ENCODE measurements at regions not wholly inside any gene's neighbourhood (a gene's known extent, or its start where the extent isn't known, plus 50 kb on each side); places are given as distances from the start of the nearest gene placed in this dataset.
A peak's percentile ranks its signal among the peaks of the same experiment; 100 is the strongest.
"Not testable (repeated sequence)": the region's sequence is repeated elsewhere in the genome, so short reads cannot be mapped to it uniquely, and the experiment has no call there.

GRCh38 chr17:63265526-63265925, 180.6 kb downstream of the CYB561 start:
- no peak for DNase-seq

DNA sequence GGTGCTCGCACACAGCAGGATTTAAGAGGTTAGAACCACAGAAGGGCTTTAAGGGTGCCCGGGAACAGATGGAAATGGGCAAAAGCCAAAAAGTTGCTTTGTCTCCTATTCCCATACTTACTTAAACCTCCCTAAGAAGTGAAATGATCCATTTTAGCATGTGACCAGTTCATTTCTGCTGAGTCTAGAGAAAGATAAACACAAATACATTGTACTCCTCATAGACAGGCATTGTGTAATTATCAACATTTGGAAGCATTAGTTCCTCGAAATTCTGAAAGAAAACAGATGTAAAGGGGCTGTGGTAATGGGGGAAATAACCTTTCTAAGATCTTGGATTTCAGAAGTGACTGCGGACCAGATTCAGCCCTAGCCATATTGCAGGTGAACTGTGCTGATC, 178.3 kb downstream of the CYB561 start:
- no peak for DNase-seq

DNA sequence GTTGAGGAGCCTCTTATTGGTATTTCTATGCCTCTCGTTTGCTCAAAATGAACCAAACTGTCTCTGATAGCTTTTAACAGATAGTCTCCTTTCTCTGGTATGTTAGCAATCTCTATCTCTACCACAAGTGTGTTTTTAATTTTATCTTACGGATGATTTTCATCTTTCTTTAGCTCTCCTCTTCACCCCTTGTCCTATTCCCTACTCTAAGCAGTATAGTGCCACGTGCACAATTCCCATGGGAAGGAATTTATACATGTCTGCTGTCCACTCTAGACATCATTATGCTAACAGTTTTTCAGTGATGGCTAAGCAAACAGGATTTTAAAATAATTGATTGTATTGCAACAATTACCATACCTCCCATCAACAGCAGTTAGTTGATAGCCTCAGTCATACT, 177.3 kb downstream of the CYB561 start:
- DNase-seq = no peak

DNA sequence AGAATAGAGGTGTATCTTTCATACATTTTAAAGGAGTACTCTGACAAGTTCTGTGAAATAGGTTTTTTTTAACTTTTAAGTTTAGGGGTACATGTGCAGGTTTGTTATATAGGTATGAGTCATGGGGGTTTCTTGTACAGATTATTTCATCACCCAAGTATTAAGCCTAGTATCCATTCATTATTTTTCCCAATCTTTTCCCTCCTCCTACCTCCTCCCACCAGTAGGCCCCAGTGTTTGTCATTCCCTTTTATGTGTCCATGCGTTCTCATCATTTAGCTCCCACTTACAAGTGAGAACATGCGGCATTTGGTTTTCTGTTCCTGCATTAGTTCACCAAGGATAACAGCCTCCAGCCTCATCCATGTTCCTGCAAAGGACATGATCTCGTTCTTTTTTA, 175.5 kb downstream of the CYB561 start:
- DNase-seq = no peak

- no peak for DNase-seq
Measured at GRCh38 chr17:63274146-63274545, 172.0 kb downstream of the CYB561 start.

GRCh38 chr17:63275318-63275970, 170.7 kb downstream of the CYB561 start:
- peak; percentile 22 for DNase-seq

- DNase-seq = no peak
Measured at GRCh38 chr17:63275971-63276745, 169.9 kb downstream of the CYB561 start.

GRCh38 chr17:63276821-63277220, 169.3 kb downstream of the CYB561 start:
- DNase-seq = no peak

GRCh38 chr17:63277629-63278028, 168.5 kb downstream of the CYB561 start:
- no peak for DNase-seq

- DNase-seq = no peak
Measured at GRCh38 chr17:63278728-63279442, 167.2 kb downstream of the CYB561 start.

GRCh38 chr17:63279498-63280230, 166.4 kb downstream of the CYB561 start:
- DNase-seq = no peak

DNA sequence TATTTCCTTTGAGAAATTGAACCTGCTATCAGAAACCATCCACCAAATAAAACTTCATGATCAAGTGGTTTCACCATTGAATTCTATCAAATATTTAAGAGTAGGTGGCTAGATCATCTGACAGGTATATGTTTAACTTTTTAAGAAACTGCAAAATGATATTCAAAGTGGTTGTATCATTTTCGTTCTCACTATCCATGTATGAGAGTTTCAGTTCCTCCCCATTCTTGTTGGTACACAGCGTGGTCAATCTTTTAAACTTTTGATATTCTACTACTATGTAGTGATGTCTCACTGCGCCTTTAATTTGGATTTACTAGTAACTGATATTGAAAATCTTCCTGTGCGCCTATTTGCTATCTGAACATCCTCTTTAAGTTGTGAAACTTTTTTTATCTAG, 163.7 kb downstream of the CYB561 start:
- DNase-seq = no peak

DNA sequence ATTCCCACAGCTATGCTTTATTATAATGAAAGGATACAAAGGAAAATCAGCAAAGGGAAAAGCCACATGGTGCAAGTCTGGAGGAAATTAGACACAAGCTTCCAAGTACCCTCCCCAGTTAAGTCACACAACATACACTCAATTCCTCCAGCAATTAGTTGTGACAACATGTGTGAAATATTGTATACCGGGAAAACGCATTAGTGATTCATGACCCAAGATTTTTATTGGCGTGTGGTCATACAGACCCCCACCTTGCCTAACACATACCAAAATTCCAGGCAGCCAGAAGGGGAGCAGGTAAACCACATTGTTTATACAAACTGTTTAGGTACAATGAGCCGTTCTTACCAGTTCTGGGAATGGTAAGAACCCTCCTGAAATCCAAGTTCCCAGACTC, 160.6 kb downstream of the CYB561 start:
- no peak for DNase-seq

- DNase-seq = no peak
Measured at GRCh38 chr17:63286254-63286653, 159.9 kb downstream of the CYB561 start.

DNA sequence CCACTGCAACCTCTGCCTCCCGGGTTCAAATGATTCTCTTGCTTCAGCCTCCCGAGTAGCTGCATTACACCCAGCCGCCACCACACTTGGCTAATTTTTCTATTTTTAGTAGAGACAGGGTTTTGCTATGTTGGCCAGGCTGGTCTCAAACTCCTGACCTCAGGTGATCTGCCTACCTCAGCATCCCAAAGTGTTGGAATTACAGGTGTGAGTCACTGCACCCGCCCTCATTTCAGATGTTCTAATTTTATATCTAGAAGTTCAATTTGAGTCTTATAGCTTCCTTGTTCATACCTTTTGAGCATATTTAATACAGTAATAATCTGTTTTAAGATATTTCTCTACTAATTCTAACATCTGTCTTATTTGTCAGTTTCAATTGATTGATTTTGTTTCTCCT, 159.1 kb downstream of the CYB561 start:
- not testable (repeated sequence) for DNase-seq

DNA sequence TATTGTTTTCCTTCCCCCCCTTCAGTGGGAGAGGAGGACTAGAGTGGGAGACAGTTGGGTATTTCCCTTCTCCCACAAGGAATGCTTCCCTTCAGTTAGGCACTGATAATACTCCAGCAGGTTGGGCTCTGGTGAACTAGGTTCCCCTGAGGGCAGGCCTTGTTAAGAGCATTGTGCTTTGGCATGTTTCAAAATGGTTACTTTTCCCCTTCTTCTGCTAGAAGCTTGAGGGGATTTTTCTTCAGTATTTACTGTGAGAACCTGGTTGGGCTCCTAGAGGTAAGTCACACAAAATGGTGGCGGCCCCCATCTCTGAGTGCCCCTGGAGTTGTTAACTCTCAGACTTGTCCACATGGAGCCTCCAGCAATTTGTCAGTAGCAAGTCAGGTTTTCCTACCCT, 156.2 kb downstream of the CYB561 start:
- DNase-seq = no peak

DNA sequence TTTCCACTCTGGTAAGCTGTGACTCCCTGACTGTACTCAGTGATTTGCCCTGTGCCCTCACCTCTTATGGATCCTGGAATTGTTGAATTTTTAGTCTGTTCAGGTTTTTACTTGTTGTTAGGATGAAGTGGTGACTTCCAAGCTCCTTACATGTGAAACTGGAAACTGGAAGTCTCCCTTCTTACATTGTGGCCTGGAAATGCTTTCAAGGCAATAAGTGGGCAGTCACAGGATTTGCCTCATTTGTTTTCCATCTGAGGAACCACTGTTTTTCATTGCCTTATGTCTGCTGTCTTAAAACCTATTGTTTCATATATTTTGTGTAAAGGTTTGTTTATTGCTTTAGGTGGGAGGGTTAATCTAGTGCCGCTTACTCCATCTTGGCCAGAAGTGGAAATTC, 155.8 kb downstream of the CYB561 start:
- DNase-seq = no peak

DNA sequence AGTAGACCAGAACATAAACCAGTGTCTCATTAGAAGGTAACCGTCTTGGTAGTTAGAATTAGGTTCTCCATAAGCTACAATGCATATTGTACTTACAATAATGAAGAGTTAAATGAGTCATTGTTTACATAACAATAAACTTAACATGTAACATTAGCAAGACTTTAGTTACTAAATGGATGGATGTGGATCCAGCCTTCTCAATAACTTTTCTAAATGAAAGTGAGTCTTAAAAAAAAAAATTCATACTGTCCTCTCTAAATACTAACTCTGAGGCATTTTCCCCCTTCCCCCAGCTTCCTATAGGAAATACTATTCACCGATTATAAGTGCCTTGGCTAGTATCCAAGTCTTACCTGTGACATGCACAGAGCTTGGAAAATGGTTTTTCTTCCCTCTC, 155.3 kb downstream of the CYB561 start:
- DNase-seq = no peak

DNA sequence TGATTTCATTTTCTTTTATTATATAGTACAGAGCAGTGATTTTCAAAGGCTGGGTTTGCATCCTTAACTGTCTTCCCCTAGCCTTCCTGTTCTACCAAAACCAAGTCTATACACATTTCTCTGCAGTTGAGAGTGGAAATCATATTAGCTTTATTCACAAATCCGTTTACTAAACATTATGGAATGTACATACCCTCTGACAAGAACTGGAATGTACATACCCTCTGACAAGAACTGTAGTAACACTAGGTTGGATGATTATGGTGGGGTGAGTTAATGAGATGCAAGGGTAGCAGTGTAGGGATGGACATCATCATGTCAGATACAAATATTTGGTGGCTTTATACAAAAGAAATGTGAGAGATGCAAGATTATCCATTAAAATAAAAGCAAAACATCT, 154.8 kb downstream of the CYB561 start:
- no peak for DNase-seq

DNA sequence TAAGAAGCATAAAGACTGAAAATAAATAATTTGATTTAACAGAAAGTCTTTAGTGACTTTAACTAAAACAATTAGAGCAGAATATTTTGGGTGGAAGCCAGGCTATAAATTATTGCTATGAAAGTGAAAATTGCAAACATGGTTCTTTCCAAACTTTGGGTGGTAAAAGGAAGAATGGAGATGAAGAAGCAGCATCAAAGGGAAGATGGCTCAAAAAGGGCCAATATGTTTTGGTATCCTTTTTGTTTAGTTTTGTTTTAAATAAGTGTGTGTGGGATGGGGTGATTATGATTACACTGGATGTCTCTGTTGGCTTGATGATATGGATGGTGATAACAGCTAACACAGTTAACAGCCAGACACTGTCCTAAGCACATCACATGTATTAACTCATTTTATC, 153.7 kb downstream of the CYB561 start:
- DNase-seq = no peak

GRCh38 chr17:63293323-63294075, 152.6 kb downstream of the CYB561 start:
- DNase-seq = no peak

DNA sequence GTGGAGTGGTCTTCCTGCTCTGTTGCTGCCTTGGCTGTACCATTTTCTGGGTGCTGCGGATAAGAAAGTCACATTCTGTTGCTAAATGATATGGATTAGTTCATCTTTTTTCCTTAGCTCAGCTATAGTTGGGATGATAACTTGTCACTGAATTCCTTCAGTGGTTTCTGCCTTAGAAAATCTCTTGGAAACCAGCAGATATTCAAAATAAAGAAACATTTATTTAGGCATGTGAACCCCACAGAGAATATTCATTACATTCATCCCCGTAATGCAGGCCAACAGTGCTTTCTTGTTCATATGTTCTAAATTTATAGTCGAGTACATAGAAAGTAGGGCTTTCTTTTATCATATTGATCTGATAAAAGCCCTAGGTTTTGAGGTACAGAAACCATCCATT, 151.3 kb downstream of the CYB561 start:
- DNase-seq = no peak

GRCh38 chr17:63295288-63295687, 150.8 kb downstream of the CYB561 start:
- no peak for DNase-seq
